ENCODE measurements at regions not wholly inside any gene's neighbourhood (a gene's known extent, or its start where the extent isn't known, plus 50 kb on each side); places are given as distances from the start of the nearest gene placed in this dataset.

- intact Hi-C loops (cut with micrococcal nuclease) = no loop called here
- POLR2A ChIA-PET = no interaction called here
- no peaks in the 10 kb centered on the region for H3K4me1 Mint-ChIP-seq (ENCODE audit: low read depth)
- no peak overlapping the region for H3K27ac Mint-ChIP-seq
- CTCF ChIA-PET = no interaction called here
- H3K4me3 Mint-ChIP-seq = no peak overlapping the region
- H3K36me3 Mint-ChIP-seq = no peaks in the 10 kb centered on the region
- H3K9me3 Mint-ChIP-seq = no peaks in the 10 kb centered on the region
- H3K27me3 Mint-ChIP-seq = no peaks in the 10 kb centered on the region
- no peak for DNase-seq
Observed at GRCh38 chr5:136528481-136529030, 163.2 kb upstream of the TRPC7 start.

- no peaks in the 10 kb centered on the region for H3K36me3 Mint-ChIP-seq
- ChIA-PET CTCF (no interaction called here), POLR2A (no interaction called here)
- intact Hi-C loops (cut with micrococcal nuclease) = no loop called here
- no peaks in the 10 kb centered on the region for H3K9me3 Mint-ChIP-seq
- H3K27me3 Mint-ChIP-seq = no peaks in the 10 kb centered on the region
- no peaks in the 10 kb centered on the region for H3K4me1 Mint-ChIP-seq (ENCODE audit: low read depth)
- DNase-seq = no peak
- H3K27ac Mint-ChIP-seq = no peak overlapping the region
- H3K4me3 Mint-ChIP-seq = no peak overlapping the region
Observed at GRCh38 chr5:136527311-136527710, 162.0 kb upstream of the TRPC7 start.

- Mint-ChIP-seq H3K4me1 (ENCODE audit: low read depth) (no peaks in the 10 kb centered on the region), H3K9me3 (no peaks in the 10 kb centered on the region), H3K36me3 (no peaks in the 10 kb centered on the region), H3K27me3 (no peaks in the 10 kb centered on the region), H3K27ac (no peak overlapping the region), H3K4me3 (no peak overlapping the region)
- ChIA-PET CTCF (no interaction called here), POLR2A (no interaction called here)
- no peak for DNase-seq
- intact Hi-C loops (cut with micrococcal nuclease) = no loop called here
Observed at GRCh38 chr5:136526791-136527190, 161.4 kb upstream of the TRPC7 start.

- Mint-ChIP-seq H3K9me3 (no peaks in the 10 kb centered on the region), H3K4me1 (ENCODE audit: low read depth) (no peaks in the 10 kb centered on the region), H3K27ac (no peak overlapping the region), H3K4me3 (no peak overlapping the region), H3K27me3 (no peaks in the 10 kb centered on the region), H3K36me3 (no peaks in the 10 kb centered on the region)
- POLR2A ChIA-PET = no interaction called here
- CTCF ChIA-PET = no interaction called here
- intact Hi-C loops (cut with micrococcal nuclease) = no loop called here
- DNase-seq = no peak
Observed at GRCh38 chr5:136526021-136526420, 160.7 kb upstream of the TRPC7 start.

- intact Hi-C loops (cut with micrococcal nuclease) = no loop called here
- H3K4me3 Mint-ChIP-seq = no peak overlapping the region
- H3K9me3 Mint-ChIP-seq = no peaks in the 10 kb centered on the region
- no peaks in the 10 kb centered on the region for H3K36me3 Mint-ChIP-seq
- no peaks in the 10 kb centered on the region for H3K4me1 Mint-ChIP-seq (ENCODE audit: low read depth)
- no peak overlapping the region for H3K27ac Mint-ChIP-seq
- ChIA-PET POLR2A (no interaction called here), CTCF (no interaction called here)
- no peaks in the 10 kb centered on the region for H3K27me3 Mint-ChIP-seq
- DNase-seq = no peak
Observed at GRCh38 chr5:136525597-136525996, 160.3 kb upstream of the TRPC7 start.

- Mint-ChIP-seq H3K4me3 (no peak overlapping the region), H3K36me3 (no peaks in the 10 kb centered on the region), H3K4me1 (ENCODE audit: low read depth) (no peaks in the 10 kb centered on the region), H3K9me3 (no peaks in the 10 kb centered on the region), H3K27ac (no peak overlapping the region), H3K27me3 (no peaks in the 10 kb centered on the region)
- POLR2A ChIA-PET = no interaction called here
- CTCF ChIA-PET = no interaction called here
- no peak for DNase-seq
- intact Hi-C loops (cut with micrococcal nuclease) = no loop called here
Observed at GRCh38 chr5:136522217-136522956, 157.0 kb upstream of the TRPC7 start.

- H3K9me3 Mint-ChIP-seq = no peaks in the 10 kb centered on the region
- no peaks in the 10 kb centered on the region for H3K27me3 Mint-ChIP-seq
- POLR2A ChIA-PET = no interaction called here
- H3K4me1 Mint-ChIP-seq (ENCODE audit: low read depth) = no peaks in the 10 kb centered on the region
- intact Hi-C loops (cut with micrococcal nuclease) = no loop called here
- no peak overlapping the region for H3K4me3 Mint-ChIP-seq
- H3K27ac Mint-ChIP-seq = no peak overlapping the region
- no peaks in the 10 kb centered on the region for H3K36me3 Mint-ChIP-seq
- CTCF ChIA-PET = no interaction called here
- no peak for DNase-seq
Observed at GRCh38 chr5:136521696-136522095, 156.4 kb upstream of the TRPC7 start.

GRCh38 chr5:136518814-136519213 is 153.5 kb upstream of the TRPC7 start:
- intact Hi-C loops (cut with micrococcal nuclease) = no loop called here
- POLR2A ChIA-PET = no interaction called here

GRCh38 chr5:136518174-136518573 is 152.8 kb upstream of the TRPC7 start:
- no peaks in the 10 kb centered on the region for H3K27me3 Mint-ChIP-seq
- no peak for DNase-seq
- intact Hi-C loops (cut with micrococcal nuclease) = no loop called here
- H3K36me3 Mint-ChIP-seq = no peaks in the 10 kb centered on the region
- H3K4me3 Mint-ChIP-seq = no peak overlapping the region
- ChIA-PET CTCF (no interaction called here), POLR2A (no interaction called here)
- no peak overlapping the region for H3K27ac Mint-ChIP-seq
- H3K9me3 Mint-ChIP-seq = no peaks in the 10 kb centered on the region
- H3K4me1 Mint-ChIP-seq (ENCODE audit: low read depth) = no peaks in the 10 kb centered on the region

More at GRCh38 chr5:136518814-136519213, 153.5 kb upstream of the TRPC7 start:
- no peaks in the 10 kb centered on the region for H3K36me3 Mint-ChIP-seq
- H3K4me3 Mint-ChIP-seq = no peak overlapping the region
- CTCF ChIA-PET = no interaction called here
- H3K9me3 Mint-ChIP-seq = no peaks in the 10 kb centered on the region
- no peak overlapping the region for H3K27ac Mint-ChIP-seq
- no peaks in the 10 kb centered on the region for H3K4me1 Mint-ChIP-seq (ENCODE audit: low read depth)
- DNase-seq = no peak
- no peaks in the 10 kb centered on the region for H3K27me3 Mint-ChIP-seq

GRCh38 chr5:136517755-136518154 is 152.4 kb upstream of the TRPC7 start:
- no peaks in the 10 kb centered on the region for H3K27me3 Mint-ChIP-seq
- H3K9me3 Mint-ChIP-seq = no peaks in the 10 kb centered on the region
- no peak overlapping the region for H3K27ac Mint-ChIP-seq
- no peaks in the 10 kb centered on the region for H3K4me1 Mint-ChIP-seq (ENCODE audit: low read depth)
- intact Hi-C loops (cut with micrococcal nuclease) = no loop called here
- no peaks in the 10 kb centered on the region for H3K36me3 Mint-ChIP-seq
- DNase-seq = no peak
- CTCF ChIA-PET = no interaction called here
- H3K4me3 Mint-ChIP-seq = no peak overlapping the region
- POLR2A ChIA-PET = no interaction called here

GRCh38 chr5:136516637-136517036 is 151.3 kb upstream of the TRPC7 start:
- Mint-ChIP-seq H3K27ac (no peak overlapping the region), H3K4me3 (no peak overlapping the region), H3K4me1 (ENCODE audit: low read depth) (no peaks in the 10 kb centered on the region), H3K36me3 (no peaks in the 10 kb centered on the region), H3K27me3 (no peaks in the 10 kb centered on the region), H3K9me3 (no peaks in the 10 kb centered on the region)
- intact Hi-C loops (cut with micrococcal nuclease) = no loop called here
- POLR2A ChIA-PET = no interaction called here
- CTCF ChIA-PET = no interaction called here
- DNase-seq = no peak

- Mint-ChIP-seq H3K9me3 (no peaks in the 10 kb centered on the region), H3K36me3 (no peaks in the 10 kb centered on the region), H3K4me3 (no peak overlapping the region), H3K4me1 (ENCODE audit: low read depth) (no peaks in the 10 kb centered on the region), H3K27ac (no peak overlapping the region), H3K27me3 (no peaks in the 10 kb centered on the region)
- POLR2A ChIA-PET = no interaction called here
- CTCF ChIA-PET = no interaction called here
- no peak for DNase-seq
- intact Hi-C loops (cut with micrococcal nuclease) = no loop called here
Observed at GRCh38 chr5:136513430-136513829, 148.1 kb upstream of the TRPC7 start.

GRCh38 chr5:136511046-136511445 is 145.7 kb upstream of the TRPC7 start:
- Mint-ChIP-seq H3K9me3 (no peaks in the 10 kb centered on the region), H3K36me3 (no peaks in the 10 kb centered on the region), H3K27ac (no peak overlapping the region), H3K27me3 (no peaks in the 10 kb centered on the region), H3K4me3 (no peak overlapping the region), H3K4me1 (ENCODE audit: low read depth) (no peaks in the 10 kb centered on the region)
- intact Hi-C loops (cut with micrococcal nuclease) = no loop called here
- CTCF ChIA-PET = no interaction called here
- DNase-seq = no peak
- POLR2A ChIA-PET = no interaction called here
